GM18858 (cell line): ENCODE measurements at regions not wholly inside any gene's neighbourhood (a gene's known extent, or its start where the extent isn't known, plus 50 kb on each side); places are given as distances from the start of the nearest gene placed in this dataset.

Experiments
- ATAC-seq: cut with Tn5 transposase; IDR thresholded peaks from one replicate; pipeline ENCODE4 v1.9.1; 2021; ENCODE audit not compliant: unreplicated experiment

DNA sequence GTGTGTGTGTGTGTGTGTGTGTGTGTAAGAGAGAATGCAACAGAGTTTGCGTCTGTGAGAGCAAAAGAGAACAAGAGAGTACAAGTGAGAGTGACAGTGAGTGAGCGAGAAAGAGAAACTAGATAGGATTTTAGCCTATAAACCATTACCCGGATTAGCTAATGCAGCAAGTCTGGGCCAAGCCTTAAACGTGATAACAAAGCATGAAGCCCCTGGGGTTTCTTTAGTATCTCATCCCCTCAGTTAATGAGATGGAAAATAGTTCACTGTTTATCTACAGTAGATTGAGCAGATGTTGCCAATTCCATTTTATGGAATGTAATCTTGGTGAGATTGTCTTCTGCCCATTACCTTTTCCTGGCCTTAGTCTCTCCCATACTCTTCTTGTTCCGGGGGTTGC is 114.5 kb downstream of the MAT2B start:
- no peak for ATAC-seq

DNA sequence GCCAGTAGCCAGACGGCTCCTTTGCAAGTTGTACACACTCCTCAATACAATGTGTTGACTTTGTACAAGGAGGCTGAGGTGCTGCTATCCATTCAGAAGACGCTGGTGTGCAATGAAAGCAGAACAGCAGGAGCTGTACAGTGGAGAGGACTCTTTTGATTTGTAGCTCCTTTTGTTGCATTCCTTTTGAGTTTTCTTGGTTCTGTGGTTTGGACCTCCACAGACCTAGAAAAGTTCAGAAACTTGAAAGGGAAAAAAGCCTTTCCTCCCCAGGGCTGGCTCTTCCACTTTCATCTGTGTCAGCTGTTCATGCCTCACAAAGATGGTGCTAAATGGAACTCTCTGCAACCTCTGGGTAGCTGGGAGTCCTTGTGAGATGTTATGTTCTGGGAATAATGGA is 117.4 kb downstream of the MAT2B start:
- ATAC-seq, result no peak

DNA sequence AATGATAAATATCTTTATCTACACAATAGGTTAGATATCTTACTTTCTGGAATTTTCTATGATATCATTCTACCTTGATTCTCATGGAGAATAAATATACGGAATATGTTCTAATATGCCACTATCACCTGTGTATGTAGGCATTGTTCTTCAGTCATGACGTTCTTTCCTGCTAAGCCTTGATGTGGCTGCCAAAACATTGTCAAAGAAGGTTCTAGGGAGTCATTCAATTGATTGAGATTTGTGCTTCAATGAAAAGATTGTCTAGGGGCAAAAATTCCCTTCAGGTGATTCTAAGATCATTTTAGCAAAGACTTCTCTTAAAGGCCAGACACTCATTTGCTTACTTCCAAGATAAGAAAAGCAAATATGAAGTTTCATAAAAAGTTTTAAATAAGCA is 118.1 kb downstream of the MAT2B start:
- ATAC-seq, result no peak

DNA sequence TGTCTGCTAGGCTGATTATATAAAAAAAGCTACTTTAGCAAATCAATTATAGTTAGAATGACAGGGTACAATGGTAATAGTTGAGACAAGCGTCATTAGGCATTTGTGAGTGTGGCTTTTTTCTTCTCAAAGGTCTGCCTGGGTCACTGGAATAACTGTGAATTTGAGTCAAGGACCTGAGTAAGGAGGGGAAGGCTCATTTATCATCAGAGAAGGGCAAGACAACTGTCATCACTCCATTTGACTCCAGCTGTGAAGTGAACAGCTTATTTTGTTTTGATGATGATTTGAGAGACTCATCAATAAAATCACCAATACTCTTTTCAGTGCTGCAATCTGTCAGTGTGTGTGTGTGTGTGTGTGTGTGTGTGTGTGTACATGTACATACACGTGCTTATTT is 118.6 kb downstream of the MAT2B start:
- no peak for ATAC-seq

DNA sequence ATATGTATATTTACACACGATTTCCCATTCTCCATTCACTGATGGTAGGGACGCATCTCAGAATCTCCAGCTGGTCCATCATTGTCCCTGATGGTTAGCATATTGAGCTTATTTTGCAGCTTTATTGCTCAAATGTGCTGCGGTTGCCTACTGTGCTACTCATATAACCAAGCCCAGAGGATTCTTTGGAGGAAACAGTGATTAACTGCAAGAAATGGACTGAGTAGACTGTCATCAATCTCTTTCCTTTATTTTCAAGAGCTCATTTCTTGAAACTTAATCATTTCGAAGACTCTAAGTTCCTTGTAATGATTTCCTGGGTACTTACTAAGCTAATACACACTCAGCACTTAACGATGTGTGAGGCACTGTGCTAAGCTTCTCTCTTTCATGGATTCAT is 119.0 kb downstream of the MAT2B start:
- ATAC-seq, result no peak

DNA sequence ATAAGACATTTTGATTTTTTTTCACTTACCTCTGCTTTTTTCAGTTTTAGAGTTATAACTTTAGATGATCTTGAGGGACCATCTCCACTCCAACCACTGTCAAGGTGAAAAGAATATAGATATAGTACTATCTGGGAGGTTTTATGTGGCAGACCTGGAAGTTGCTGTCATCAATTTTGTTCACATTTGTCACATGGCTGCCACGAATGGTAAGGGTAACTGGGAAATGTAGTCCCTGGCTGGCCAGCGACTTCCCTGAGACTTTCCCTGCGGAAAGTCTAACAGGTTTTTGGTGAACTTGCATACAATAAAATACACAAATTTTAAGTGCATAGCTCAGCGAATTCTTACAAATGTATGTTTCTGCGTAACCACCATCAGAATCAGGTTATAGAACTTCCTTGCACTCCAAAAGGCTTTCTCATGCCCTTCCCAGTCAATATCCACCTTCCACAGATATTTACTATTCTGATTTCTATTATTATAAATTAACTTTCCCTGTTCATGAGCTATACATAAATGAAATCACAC is 121.5 kb downstream of the MAT2B start:
- no peak for ATAC-seq

DNA sequence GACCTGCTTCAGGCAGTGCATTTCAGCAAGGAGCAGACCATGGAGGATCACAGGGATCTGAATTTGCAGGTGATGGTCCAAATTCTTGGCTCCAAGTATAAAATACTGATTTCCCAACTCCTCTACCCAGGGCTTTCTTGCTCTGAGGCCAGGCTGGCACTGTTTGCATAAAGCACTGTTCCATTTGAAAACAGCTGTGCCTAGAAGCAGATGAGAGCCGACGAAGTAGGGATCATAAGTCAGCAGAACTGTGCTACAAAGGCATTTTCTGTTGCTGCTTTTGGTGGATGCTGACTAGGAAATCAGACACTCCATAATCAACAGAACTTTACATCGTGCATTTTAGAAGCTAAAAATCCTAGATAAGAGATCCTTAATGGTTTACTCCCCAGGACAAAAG is 126.4 kb downstream of the MAT2B start:
- no peak for ATAC-seq

DNA sequence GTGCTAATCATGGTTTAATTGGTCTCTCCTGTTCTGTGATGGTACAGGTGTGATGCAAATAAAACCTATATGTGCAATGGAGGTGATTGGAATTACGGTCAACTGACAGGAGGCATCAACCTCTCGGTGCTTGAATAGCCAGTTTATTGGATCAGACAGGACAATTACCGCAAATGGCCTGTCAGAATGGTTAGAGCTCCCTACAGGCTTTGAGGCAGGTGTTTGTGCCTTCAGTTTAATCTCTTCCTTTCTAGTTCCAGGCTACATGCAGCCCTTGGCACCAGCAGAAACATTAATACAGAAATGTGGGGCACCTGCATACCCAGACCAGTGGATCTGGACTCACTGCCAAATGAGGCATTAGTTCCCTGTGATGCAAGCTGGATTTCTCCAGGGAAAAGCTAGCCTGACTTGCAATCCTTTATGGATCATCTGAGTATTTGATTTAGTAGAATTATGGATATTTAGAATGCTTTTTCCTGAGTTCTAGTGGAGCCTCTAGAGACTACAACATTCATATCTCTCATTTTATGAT is 128.6 kb downstream of the MAT2B start:
- no peak for ATAC-seq

DNA sequence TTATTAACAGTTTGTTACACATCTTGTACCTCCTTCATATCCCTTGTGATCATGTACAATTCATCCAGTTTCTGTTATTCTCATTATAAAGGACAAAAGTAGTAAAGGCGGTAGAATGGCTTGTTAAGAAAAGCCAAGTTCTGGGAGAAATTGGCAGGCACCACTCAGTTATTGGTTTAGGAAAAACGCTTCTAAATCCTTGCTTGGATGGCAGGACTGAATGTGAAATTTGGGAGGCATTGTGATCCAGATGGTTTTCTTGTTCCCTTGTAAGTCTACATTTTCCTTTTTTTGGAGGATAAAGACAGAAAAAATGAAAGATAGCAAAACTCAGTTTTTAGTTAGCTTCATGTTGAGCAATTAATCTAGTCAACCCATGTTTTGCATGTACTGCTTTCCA is 130.2 kb downstream of the MAT2B start:
- ATAC-seq, result no peak

DNA sequence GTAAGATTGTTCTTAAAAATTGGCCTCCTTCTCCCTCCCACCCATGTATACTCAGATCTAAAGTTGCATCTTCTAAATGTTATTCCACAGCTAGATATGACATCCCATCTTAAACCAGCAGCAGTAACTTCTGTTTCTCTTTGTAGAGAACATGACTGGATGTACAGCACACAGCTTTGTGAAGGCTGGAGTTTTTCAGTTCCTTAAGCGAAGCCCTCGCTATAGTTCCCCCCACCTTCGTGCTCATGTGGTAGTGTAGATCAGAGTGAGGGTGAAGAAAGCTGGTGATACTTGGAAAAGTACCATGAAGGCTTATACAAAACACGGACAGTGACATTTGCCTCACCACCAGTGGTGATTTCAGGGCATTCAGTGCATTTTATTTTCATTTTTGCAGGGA is 137.5 kb downstream of the MAT2B start:
- no peak for ATAC-seq

DNA sequence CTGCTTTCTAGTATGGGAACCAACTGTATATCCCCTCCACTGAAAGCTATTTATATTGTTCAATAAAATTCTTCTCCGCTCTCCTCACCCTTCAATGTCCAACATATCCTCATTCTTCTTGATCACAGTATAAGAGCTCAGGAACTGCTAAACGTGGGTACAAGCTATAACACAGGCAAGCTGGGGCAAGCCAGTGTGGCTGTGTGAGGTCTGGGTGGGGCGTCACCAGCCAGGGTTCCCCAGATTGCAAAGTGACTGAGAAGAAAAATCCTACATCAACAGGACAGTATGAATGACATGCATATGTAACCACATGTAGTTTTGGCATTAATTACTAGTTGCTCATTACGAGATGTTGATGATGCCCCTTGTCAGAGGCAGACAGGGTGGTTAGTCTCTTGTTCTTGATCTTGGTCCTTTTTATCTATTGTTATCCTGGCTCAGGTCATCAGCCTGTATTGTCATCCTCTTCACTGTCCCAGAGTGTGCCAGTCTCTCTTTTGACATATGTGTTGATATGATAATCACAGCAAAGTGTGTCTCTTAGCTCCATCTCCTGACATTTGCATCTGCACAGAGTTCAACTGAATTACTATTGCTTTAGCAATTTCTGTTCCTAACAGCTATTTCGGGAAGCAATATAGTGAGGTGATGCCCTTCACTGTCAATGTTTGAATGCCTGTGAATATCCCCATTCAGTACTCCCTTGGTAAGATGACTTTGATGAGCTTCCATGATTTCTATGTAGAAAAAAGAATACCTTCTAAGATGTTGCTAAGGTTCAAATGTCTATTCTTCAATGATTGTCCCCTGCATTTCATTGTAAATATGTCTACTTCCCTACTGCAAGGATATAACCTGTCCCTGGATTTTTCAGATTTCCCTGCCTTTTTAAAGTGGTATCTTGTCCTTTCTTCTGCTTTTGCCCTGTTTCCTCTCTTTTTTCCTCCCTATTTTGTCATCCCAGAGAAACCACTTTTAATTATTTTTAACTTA is 140.3 kb downstream of the MAT2B start:
- ATAC-seq, result no peak

DNA sequence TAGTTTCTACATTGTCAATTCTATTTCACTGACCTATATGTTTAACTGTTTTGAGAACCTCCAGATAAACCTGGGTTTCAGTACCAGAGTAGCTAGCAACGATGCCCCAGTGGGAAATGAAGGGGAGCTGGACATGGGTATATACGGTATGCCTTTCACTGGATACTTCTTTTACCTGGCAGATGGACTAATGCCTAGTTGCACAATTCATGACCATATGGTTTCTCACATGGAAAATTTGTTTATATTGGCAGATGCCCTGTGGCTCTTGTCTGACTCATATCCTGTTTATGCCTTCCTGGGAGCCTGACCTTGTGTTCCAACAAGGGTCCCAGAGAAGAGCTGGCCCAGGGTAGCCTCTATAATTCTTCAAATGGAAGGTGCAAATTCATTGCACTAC is 144.1 kb downstream of the MAT2B start:
- ATAC-seq, result no peak

DNA sequence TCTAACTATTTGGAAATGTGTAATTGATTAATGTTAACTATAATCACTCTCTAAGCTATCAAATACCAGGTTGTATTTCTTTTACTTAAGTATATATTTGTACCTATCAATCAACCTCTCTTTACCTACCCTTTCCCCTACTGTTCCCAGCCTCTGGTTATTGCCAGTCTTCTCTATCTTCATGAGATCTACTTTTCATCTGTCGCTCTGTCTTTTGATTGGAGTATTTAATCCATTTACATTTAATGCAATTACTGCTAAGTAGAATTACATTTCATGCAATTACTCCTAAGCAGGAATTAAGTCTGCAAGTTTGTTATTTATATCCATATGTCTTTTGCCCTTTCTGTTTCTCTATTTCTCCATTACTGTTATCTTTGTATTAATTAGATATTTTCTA is 148.1 kb downstream of the MAT2B start:
- no peak for ATAC-seq

DNA sequence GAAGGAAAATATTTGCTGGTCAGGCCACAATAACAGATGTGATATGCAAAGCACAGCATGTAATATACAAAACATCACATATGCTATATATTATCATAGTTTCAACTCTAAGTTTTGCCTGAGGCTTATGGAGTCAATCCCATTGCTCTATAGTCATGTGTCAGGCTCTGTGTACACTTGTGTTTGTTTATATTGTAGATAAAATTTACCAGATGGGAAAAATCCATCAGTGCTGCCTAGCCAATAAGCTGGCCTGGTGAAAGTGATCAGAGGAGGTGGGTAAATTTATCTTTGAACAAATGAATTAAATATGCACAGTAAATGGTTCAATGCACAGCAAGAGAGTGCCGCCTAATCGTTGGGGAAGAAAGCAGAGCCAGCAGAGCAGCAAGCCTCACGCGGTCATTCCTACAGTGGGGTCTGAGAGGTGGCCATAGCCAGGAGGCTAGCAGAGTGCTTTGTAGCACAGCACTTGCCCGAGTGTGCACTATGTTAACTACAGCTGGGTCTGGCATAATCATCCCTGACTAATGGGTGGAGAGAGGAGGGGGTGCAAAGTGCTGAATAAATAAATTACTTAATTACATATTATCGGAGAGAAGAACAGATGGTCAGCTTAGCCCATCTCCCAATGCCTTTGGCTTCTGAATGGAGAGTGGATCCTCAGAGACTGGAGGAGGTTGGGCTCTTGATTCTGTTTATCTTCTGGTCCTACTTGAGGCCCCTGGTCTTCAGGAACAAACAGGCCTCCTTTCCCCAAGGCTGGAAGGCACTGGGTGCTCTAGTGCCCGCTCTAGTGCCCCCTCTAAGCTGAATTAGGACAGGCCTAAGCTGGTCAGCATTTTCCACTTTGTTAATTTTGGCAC is 153.5 kb downstream of the MAT2B start:
- ATAC-seq, result no peak

DNA sequence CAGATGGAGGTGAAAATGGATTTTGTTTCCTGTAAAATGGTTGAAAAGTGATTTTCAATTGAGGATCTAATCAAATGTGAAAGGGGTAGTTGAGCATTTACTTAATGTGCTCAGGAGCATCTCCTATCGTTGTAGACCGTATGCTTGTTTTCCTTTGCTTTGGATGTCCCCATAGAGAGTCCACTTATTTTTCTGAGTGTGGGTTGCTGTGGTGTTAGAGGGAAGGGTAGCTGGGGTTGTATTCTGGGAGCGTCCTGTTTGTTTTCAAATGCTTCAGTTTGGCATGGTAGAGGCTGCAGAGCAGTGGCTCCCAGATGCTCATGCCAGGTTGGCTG is 154.1 kb downstream of the MAT2B start:
- no peak for ATAC-seq

DNA sequence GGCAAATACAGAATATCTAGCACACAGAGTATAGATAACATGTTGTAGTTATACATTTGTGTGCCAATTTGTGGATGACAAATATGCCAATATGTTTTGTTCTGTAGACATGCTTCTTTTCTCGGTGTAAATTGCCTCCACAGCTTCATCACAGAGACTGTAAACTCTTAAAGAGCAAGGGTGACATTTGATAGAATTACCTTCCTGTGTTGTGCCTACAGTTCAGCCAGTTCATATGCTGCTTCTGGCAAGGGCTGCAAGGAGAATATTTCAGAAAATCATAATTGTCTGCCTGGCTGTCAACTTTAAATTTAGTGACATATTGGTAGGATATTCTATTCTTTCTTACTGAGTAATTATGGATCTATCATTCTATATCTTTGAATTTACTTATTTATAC is 155.1 kb downstream of the MAT2B start:
- ATAC-seq, result no peak

DNA sequence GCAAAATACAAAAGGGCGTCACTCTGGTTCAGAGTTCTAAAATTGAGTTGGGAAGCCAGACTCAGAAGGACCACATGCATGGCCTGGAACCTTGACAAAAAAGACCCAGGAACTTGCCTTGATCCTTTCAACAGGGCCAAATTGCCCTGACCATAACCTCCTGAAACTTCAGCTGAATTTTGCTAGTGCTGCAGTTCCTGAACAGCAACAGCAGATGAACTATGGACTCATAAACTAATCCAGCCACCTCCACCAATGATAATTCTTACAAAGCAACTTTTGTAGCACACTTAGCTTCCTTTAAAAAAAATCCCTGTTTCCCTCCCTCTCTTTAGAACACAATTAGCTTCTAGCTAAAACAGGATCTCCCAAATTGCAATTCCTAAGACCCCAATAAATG is 155.9 kb downstream of the MAT2B start:
- no peak for ATAC-seq

DNA sequence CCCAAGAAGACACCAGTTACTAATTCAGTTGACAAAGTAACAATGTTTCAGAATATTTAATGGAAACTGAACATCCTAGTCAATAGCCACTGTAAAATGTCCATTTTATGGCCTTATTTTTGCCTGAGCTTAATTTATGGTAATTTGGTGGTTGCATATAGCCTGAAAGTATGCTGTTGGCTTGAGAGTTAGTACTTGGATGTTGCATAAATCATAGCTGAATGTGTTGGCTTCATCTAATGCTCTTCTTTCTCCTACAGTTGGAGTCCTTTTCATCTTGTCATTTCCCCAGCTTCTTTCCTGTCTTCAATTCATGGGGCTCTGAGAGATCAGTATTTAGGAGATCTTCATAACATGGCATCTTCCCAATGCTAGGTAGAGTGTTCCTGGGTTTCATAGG is 164.6 kb downstream of the MAT2B start:
- ATAC-seq, result no peak

DNA sequence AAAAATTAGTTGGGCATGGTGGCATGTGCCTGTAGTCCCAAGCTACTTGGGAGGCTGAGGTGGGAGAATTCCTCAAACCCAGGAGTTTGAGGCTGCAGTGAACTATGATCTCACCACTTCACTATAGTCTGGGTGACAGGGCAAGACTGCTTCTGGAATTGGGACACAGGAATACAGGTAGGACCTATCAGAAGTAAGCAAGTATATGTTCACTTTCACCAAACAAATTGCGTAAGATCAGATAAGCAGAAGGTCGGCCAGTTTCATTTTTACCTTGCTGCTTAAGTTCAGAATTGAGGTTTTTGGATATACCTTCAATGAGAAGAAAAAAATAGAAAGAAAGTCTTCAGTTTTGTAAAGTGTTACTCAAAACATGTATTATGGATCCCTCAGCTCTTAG is 171.7 kb downstream of the MAT2B start:
- no peak for ATAC-seq

DNA sequence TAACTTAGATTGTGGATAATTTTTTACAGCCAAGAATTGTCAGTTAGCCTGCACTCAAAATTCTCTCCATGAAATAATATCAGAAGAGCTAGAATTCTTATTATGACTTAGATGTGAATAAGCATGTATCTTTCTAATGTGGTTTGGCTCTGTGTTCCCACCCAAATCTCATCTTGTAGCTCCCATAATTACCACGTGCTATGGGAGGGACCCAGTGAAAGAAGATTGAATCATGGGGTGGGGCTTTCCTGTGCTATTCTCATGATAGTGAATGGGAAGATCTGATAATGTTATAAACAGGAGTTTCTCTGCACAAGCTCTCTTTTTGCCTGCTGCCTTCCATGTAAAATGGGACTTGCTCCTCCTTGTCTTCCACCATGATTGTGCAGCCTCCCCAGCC is 176.8 kb downstream of the MAT2B start:
- ATAC-seq, result no peak

DNA sequence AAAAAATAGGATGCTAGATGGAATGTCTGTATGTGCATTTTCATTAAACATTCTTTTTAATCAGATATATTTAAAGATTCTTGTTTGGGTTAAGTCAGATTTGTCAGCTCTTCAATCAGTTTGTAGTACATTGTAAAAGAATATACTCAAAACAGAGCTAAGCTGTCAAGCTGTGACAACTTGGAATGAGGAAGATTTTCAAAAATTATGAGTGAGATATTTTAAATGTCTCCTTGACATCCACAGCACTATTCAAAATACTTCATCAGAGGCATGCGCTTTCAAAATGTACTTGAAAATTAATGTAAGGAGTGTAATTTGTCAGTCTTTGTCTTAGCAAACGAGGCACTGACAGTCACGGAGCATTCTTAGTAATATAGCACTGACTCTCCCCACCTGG is 182.0 kb downstream of the MAT2B start:
- ATAC-seq, result no peak

DNA sequence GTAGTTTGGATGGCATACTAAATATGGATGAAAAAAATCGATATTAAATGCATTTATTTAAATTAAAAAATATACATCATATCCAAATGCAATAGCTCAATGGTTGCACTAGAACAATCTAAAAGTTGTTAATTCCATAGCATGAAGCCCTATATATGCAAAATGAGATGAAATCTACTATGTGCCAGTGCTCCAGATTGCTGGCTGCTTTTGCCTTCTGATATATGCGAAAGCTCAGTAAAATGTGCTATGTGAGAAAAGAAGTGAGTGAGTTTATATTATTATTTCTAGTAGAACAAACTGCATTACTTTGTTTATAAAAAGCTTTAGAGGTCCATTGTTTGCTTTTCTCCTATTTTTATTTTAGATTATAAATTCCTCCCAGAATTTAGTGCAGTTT is 186.7 kb downstream of the MAT2B start:
- no peak for ATAC-seq
